ENCODE measurements at regions not wholly inside any gene's neighbourhood (a gene's known extent, or its start where the extent isn't known, plus 50 kb on each side); places are given as distances from the start of the nearest gene placed in this dataset.

DNA sequence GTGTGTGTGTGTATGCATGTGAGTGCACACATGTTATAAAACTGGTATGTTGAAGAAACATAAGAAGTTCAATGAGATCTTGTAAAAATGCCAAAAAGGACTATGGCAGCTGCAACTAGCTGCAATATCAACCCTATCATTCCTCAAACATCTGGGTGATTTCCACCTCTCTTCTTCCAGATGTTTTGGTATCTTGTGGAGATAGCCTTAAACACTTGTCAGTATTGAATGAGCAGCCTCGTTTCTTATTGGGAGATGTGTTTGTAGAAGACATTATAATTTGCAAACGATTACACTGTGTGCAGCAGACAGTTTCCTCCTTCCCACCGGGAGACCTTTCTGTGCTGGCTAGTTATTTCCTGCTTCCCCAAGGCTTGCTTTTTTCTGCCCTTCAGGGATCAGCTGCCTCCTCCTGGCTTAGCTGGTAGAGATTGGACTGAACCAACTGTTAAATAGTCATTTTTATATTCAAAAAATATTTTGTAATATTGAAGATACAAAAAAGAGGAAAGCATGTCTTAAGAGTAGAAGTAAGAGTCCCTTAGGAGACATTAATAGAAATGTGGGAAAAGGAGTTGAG, 168.4 kb upstream of the MPDZ start:
- TF ChIP-seq CTCF (IDR thresholded peaks at IDR 0.05): no peak
- no peak for TF ChIP-seq ZFX (IDR thresholded peaks at IDR 0.05; ENCODE audit: borderline replicate concordance)
